H9 (cell line): ENCODE measurements at regions not wholly inside any gene's neighbourhood (a gene's known extent, or its start where the extent isn't known, plus 50 kb on each side); places are given as distances from the start of the nearest gene placed in this dataset.

Source experiments
- DNase-seq: peaks from one replicate; pipeline ENCODE4 v3.0.0-alpha.2; 2017
- H2AFZ ChIP-seq: one replicate; pipeline ENCODE4 v1.6.1; 2013; ENCODE audit warnings: mild to moderate bottlenecking, low read length, control low read depth, moderate library complexity
- H2AK5ac ChIP-seq: 2 replicates; pipeline ENCODE4 v1.6.1; 2013; ENCODE audit warnings: low read length, control low read depth, mixed read lengths; ENCODE audit not compliant: insufficient read length
- H2BK120ac ChIP-seq: one replicate; pipeline ENCODE4 v1.6.1; 2013; ENCODE audit warnings: low read depth, mild to moderate bottlenecking, low read length, control low read depth, inconsistent platforms; ENCODE audit not compliant: poor library complexity, severe bottlenecking
- H2BK12ac ChIP-seq: 2 replicates; pipeline ENCODE4 v1.6.1; 2013; ENCODE audit warnings: low read length, control low read depth, mixed read lengths, low read depth; ENCODE audit not compliant: insufficient read length
- H2BK15ac ChIP-seq: 2 replicates; pipeline ENCODE4 v1.6.1; 2013; ENCODE audit warnings: low read depth, low read length, control low read depth
- H2BK20ac ChIP-seq: one replicate; pipeline ENCODE4 v1.6.1; 2013; ENCODE audit warnings: low read depth, mild to moderate bottlenecking, low read length, control low read depth, inconsistent platforms; ENCODE audit not compliant: poor library complexity, severe bottlenecking
- H2BK5ac ChIP-seq: 2 replicates; pipeline ENCODE4 v1.6.1; 2013; ENCODE audit warnings: low read length, control low read depth, mixed read lengths; ENCODE audit not compliant: insufficient read length
- H3K14ac ChIP-seq: 2 replicates; pipeline ENCODE4 v1.6.1; 2013; ENCODE audit warnings: low read length, control low read depth; ENCODE audit not compliant: insufficient read depth
- H3K18ac ChIP-seq: 2 replicates; pipeline ENCODE4 v1.6.1; 2013; ENCODE audit warnings: low read depth, mild to moderate bottlenecking, mixed read lengths, low read length, control low read depth; ENCODE audit not compliant: insufficient read length
- H3K23ac ChIP-seq: 2 replicates; pipeline ENCODE4 v1.6.1; 2013; ENCODE audit warnings: low read length, control low read depth, mixed read lengths, low read depth; ENCODE audit not compliant: insufficient read length
- H3K23me2 ChIP-seq: 2 replicates; pipeline ENCODE4 v1.6.1; 2013; ENCODE audit warnings: low read depth, mild to moderate bottlenecking, mixed read lengths, low read length, control low read depth; ENCODE audit not compliant: insufficient read length, poor library complexity, severe bottlenecking
- H3K27ac ChIP-seq: 2 replicates; pipeline ENCODE4 v1.5.1; 2013; ENCODE audit warnings: low read length, control low read depth, mixed read lengths, low read depth; ENCODE audit not compliant: insufficient read length
- H3K27me3 ChIP-seq: 2 replicates; pipeline ENCODE4 v1.6.1; 2013; ENCODE audit warnings: low read length, control low read depth, inconsistent platforms; ENCODE audit not compliant: insufficient read depth
- H3K4ac ChIP-seq: 2 replicates; pipeline ENCODE4 v1.6.1; 2013; ENCODE audit warnings: low read depth, mild to moderate bottlenecking, control low read depth, inconsistent platforms, low read length, moderate library complexity
- H3K4me1 ChIP-seq: 2 replicates; pipeline ENCODE4 v1.6.1; 2013; ENCODE audit warnings: low read length, control low read depth, inconsistent platforms; ENCODE audit not compliant: insufficient read depth
- H3K4me2 ChIP-seq: 2 replicates; pipeline ENCODE4 v1.6.1; 2013; ENCODE audit warnings: low read length, control low read depth, mixed read lengths; ENCODE audit not compliant: insufficient read length, insufficient read depth
- H3K56ac ChIP-seq: 2 replicates; pipeline ENCODE4 v1.6.1; 2013; ENCODE audit warnings: low read depth, mild to moderate bottlenecking, mixed read lengths, low read length, control low read depth; ENCODE audit not compliant: insufficient read length
- H3K79me1 ChIP-seq: 2 replicates; pipeline ENCODE4 v1.6.1; 2013; ENCODE audit warnings: low read depth, mild to moderate bottlenecking, moderate library complexity, low read length, control low read depth, inconsistent platforms; ENCODE audit not compliant: insufficient read depth, poor library complexity, severe bottlenecking
- H3K79me2 ChIP-seq: 2 replicates; pipeline ENCODE4 v1.6.1; 2013; ENCODE audit warnings: low read length, control low read depth, inconsistent platforms; ENCODE audit not compliant: insufficient read depth
- H3K9ac ChIP-seq: 2 replicates; pipeline ENCODE4 v1.6.1; 2013; ENCODE audit warnings: low read length, control low read depth, mixed read lengths; ENCODE audit not compliant: insufficient read length; ENCODE audit errors: extremely low read depth
- H3K9me3 ChIP-seq: one replicate; pipeline ENCODE4 v1.6.1; 2013; ENCODE audit warnings: low read depth, low read length, inconsistent platforms; ENCODE audit not compliant: control insufficient read depth
- H3T11ph ChIP-seq: one replicate; pipeline ENCODE4 v1.6.1; 2013; ENCODE audit warnings: mild to moderate bottlenecking, low read length, control low read depth, inconsistent platforms
- H4K20me1 ChIP-seq: one replicate; pipeline ENCODE4 v1.6.1; 2013; ENCODE audit not compliant: control insufficient read depth, insufficient read length, insufficient read depth
- H4K5ac ChIP-seq: 2 replicates; pipeline ENCODE4 v1.6.1; 2013; ENCODE audit warnings: low read depth, mild to moderate bottlenecking, mixed read lengths, low read length, control low read depth; ENCODE audit not compliant: insufficient read length
- H4K8ac ChIP-seq: replicated peaks from 2 replicates; pipeline ENCODE4 v1.6.1; 2013; ENCODE audit warnings: low read length, control low read depth, mixed read lengths, low read depth; ENCODE audit not compliant: insufficient read length
- H4K91ac ChIP-seq: 2 replicates; pipeline ENCODE4 v1.6.1; 2013; ENCODE audit warnings: low read depth, mild to moderate bottlenecking, moderate library complexity, mixed read lengths, low read length, control low read depth; ENCODE audit not compliant: insufficient read length
- H3K27ac Mint-ChIP-seq, 3 experiments: 2 replicates in 2 of 3; 3 replicates in 1 of 3; pipeline ENCODE4 v1.8.0; 2020 to 2021; ENCODE audit warnings: mixed read lengths in 3 of 3, mild to moderate bottlenecking in 1 of 3, moderate library complexity in 1 of 3
- H3K27me3 Mint-ChIP-seq: 2 replicates; pipeline ENCODE4 v1.8.0; 2021; ENCODE audit warnings: low read depth, mild to moderate bottlenecking, moderate library complexity, mixed read lengths
- H3K36me3 Mint-ChIP-seq, 3 experiments: 2 replicates in 2 of 3; 3 replicates in 1 of 3; pipeline ENCODE4 v1.8.0; 2020 to 2021; ENCODE audit warnings: low read depth in 3 of 3, mixed read lengths in 3 of 3; ENCODE audit not compliant: insufficient read depth in 1 of 3
- H3K4me1 Mint-ChIP-seq, 2 experiments: 2 replicates each; pipeline ENCODE4 v1.8.0; 2020; ENCODE audit warnings: mixed read lengths in 2 of 2
- H3K4me3 Mint-ChIP-seq, 2 experiments: 2 replicates in 1 of 2; 3 replicates in 1 of 2; pipeline ENCODE4 v1.8.0; 2020 to 2021; ENCODE audit warnings: mild to moderate bottlenecking in 2 of 2, mixed read lengths in 2 of 2, moderate library complexity in 1 of 2
- H3K9me3 Mint-ChIP-seq, 2 experiments: 2 replicates in 1 of 2; 3 replicates in 1 of 2; pipeline ENCODE4 v1.8.0; 2020; ENCODE audit warnings: mild to moderate bottlenecking in 2 of 2, mixed read lengths in 2 of 2, moderate library complexity in 1 of 2
- WGBS: extraction: QIAGEN DNeasy Blood & Tissue Kit; methylation state at CpG from one replicate; pipeline ENCODE4 v1.1.7; 2013; ENCODE audit warnings: missing lambda C conversion rate, low lambda C conversion rate, mixed read lengths; ENCODE audit not compliant: insufficient read length; ENCODE audit errors: extremely low coverage; 5-methylcytosine and 5-hydroxymethylcytosine counted together
- TF ChIP-seq, protein P1 (sequence below): fragments of 200-600 bp; sonication (generic); conservative IDR thresholded peaks from 3 replicates; pipeline ENCODE4 v1.8.0; 2021; ENCODE audit warnings: antibody characterized with exemption, mild to moderate bottlenecking

DNA sequence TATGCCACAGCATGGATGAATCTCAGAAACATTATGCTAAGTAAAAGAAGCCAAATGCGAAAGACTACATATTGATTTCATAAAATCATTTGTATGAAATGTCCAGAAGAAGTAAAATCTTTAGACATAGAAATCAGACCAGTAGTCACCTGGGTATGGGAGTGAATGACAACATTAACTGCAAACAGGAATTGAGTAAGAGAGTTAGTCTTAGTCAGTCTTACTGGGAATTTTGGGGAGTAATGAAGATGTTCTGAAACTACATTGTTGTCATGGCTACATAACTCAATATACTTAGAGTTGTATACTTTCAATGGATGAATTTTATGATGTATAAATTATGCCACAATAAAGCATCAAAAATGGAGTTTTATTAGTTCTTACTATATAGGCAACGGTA lies 107.8 kb upstream of the CHORDC1 start:
- Histone ChIP-seq H2AK5ac (no peak overlapping the region), H3T11ph (no peak overlapping the region), H3K27ac (no peak overlapping the region), H3K9me3 (no peaks in the 10 kb centered on the region), H3K23ac (no peak overlapping the region), H2BK5ac (no peak overlapping the region), H3K79me1 (no peaks in the 10 kb centered on the region), H3K23me2 (no peaks in the 10 kb centered on the region), H3K56ac (no peak overlapping the region), H3K9ac (no peak overlapping the region), H2BK20ac (no peak overlapping the region), H3K18ac (no peak overlapping the region), H2AFZ (no peak overlapping the region), H3K27me3 (no peaks in the 10 kb centered on the region), H3K4me1 (no peaks in the 10 kb centered on the region), H2BK120ac (no peak overlapping the region), H3K14ac (no peak overlapping the region), H2BK12ac (no peak overlapping the region), H4K20me1 (no peaks in the 10 kb centered on the region), H2BK15ac (no peak overlapping the region), H4K8ac (no peak overlapping the region), H3K4me2 (no peak overlapping the region), H4K5ac (no peak overlapping the region), H3K4ac (no peak overlapping the region), H3K79me2 (no peaks in the 10 kb centered on the region), H4K91ac (no peak overlapping the region)
- Mint-ChIP-seq H3K4me3 (no peak overlapping the region), H3K36me3 (no peaks in the 10 kb centered on the region), H3K27me3 (no peaks in the 10 kb centered on the region), H3K9me3 (no peaks in the 10 kb centered on the region), H3K4me1 (peaks cover 0 to 3% of the 10 kb centered on the region in 2 experiments; a peak in 2 of 4 replicates), H3K27ac (no peak overlapping the region)
- TF ChIP-seq, protein P1, sequence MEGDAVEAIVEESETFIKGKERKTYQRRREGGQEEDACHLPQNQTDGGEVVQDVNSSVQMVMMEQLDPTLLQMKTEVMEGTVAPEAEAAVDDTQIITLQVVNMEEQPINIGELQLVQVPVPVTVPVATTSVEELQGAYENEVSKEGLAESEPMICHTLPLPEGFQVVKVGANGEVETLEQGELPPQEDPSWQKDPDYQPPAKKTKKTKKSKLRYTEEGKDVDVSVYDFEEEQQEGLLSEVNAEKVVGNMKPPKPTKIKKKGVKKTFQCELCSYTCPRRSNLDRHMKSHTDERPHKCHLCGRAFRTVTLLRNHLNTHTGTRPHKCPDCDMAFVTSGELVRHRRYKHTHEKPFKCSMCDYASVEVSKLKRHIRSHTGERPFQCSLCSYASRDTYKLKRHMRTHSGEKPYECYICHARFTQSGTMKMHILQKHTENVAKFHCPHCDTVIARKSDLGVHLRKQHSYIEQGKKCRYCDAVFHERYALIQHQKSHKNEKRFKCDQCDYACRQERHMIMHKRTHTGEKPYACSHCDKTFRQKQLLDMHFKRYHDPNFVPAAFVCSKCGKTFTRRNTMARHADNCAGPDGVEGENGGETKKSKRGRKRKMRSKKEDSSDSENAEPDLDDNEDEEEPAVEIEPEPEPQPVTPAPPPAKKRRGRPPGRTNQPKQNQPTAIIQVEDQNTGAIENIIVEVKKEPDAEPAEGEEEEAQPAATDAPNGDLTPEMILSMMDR, result no peak
- DNase-seq, result no peak
- WGBS, result no CpG with 5 or more reads among the region's 2 CpGs
